ENCODE measurements at regions not wholly inside any gene's neighbourhood (a gene's known extent, or its start where the extent isn't known, plus 50 kb on each side); places are given as distances from the start of the nearest gene placed in this dataset.

DNA sequence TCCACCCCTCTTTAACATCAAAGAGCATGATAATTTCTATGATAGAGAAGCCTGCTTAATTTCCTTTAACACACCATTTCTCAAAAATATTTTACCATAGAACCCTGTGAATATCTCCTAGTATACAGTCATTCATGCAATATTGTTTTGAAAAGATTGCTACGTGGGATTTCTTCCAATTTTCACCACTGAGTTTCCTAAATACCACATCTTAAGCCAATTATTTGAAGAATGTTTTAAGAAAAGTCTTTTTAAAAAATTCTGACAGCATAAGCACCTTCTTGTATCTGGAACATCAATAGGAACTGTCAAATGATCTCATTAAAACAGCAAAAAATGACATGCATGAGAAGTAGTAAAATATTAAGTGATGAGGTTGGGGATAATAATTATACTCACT, 1126.7 kb downstream of the TUSC7 start:
- H3K9me3 ChIP-seq (ENCODE audit: insufficient read depth, low read length, severe bottlenecking) = no peaks in the 10 kb centered on the region
- no peak for ATAC-seq (ENCODE audit: insufficient read depth, low read depth)
- H3K27me3 ChIP-seq (ENCODE audit: insufficient read depth, low read length, poor library complexity) = no peaks in the 10 kb centered on the region
- no peaks in the 10 kb centered on the region for H4K20me1 ChIP-seq (ENCODE audit: insufficient read depth, low read length)
- no peak overlapping the region for H3K4me2 ChIP-seq (ENCODE audit: insufficient read depth, low read length)
- DNase-seq = no peak
- H3K9ac ChIP-seq (ENCODE audit: low read depth, low read length) = no peak overlapping the region
- H3K4me3 ChIP-seq (ENCODE audit: low read depth in 1 of 2, low read length in 2 of 2) = no peak overlapping the region
- no peak overlapping the region for H2AFZ ChIP-seq (ENCODE audit: low read depth, low read length)
- H3K27ac ChIP-seq (ENCODE audit: low read length) = no peak overlapping the region
- TF ChIP-seq, protein P1, sequence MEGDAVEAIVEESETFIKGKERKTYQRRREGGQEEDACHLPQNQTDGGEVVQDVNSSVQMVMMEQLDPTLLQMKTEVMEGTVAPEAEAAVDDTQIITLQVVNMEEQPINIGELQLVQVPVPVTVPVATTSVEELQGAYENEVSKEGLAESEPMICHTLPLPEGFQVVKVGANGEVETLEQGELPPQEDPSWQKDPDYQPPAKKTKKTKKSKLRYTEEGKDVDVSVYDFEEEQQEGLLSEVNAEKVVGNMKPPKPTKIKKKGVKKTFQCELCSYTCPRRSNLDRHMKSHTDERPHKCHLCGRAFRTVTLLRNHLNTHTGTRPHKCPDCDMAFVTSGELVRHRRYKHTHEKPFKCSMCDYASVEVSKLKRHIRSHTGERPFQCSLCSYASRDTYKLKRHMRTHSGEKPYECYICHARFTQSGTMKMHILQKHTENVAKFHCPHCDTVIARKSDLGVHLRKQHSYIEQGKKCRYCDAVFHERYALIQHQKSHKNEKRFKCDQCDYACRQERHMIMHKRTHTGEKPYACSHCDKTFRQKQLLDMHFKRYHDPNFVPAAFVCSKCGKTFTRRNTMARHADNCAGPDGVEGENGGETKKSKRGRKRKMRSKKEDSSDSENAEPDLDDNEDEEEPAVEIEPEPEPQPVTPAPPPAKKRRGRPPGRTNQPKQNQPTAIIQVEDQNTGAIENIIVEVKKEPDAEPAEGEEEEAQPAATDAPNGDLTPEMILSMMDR (IDR thresholded peaks at IDR 0.05; ENCODE audit: borderline replicate concordance, extremely low read depth, low read length, poor library complexity, severe bottlenecking) = no peak
- no peak for TF ChIP-seq EZH2 (IDR thresholded peaks at IDR 0.05; ENCODE audit: borderline replicate concordance, low read depth, low read length, severe bottlenecking)
- no peaks in the 10 kb centered on the region for H3K4me1 ChIP-seq (ENCODE audit: insufficient read depth, low read length)
- no peaks in the 10 kb centered on the region for H3K79me2 ChIP-seq (ENCODE audit: insufficient read depth, low read length)
- H3K36me3 ChIP-seq (ENCODE audit: insufficient read depth, low read length) = no peaks in the 10 kb centered on the region

DNA sequence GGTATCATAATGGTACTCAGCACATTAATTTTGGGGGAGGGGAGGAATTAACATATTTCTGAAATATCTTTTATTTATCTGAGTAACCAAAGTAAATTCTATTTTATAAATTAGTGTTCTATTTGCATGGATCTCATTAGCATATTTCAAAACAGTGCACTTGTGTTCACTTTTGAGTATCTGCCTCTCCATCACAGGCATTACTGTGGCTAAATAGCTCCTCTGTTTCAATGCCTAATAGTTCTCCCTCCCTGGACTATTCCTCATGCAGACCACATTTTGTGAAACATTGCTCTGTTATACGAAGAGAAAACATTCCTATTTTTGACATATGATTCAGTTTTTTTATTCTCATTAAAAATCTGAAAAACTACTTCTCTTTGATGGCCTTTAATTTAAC, 1127.8 kb downstream of the TUSC7 start:
- H3K9me3 ChIP-seq (ENCODE audit: insufficient read depth, low read length, severe bottlenecking) = no peaks in the 10 kb centered on the region
- no peaks in the 10 kb centered on the region for H4K20me1 ChIP-seq (ENCODE audit: insufficient read depth, low read length)
- no peaks in the 10 kb centered on the region for H3K4me1 ChIP-seq (ENCODE audit: insufficient read depth, low read length)
- ATAC-seq (ENCODE audit: insufficient read depth, low read depth) = no peak
- TF ChIP-seq EZH2 (IDR thresholded peaks at IDR 0.05; ENCODE audit: borderline replicate concordance, low read depth, low read length, severe bottlenecking) = no peak
- TF ChIP-seq, protein P1 (IDR thresholded peaks at IDR 0.05; ENCODE audit: borderline replicate concordance, extremely low read depth, low read length, poor library complexity, severe bottlenecking) = no peak
- no peaks in the 10 kb centered on the region for H3K79me2 ChIP-seq (ENCODE audit: insufficient read depth, low read length)
- no peaks in the 10 kb centered on the region for H3K27me3 ChIP-seq (ENCODE audit: insufficient read depth, low read length, poor library complexity)
- H3K36me3 ChIP-seq (ENCODE audit: insufficient read depth, low read length) = no peaks in the 10 kb centered on the region
- no peak overlapping the region for H3K4me3 ChIP-seq (ENCODE audit: low read depth in 1 of 2, low read length in 2 of 2)
- H3K27ac ChIP-seq (ENCODE audit: low read length) = no peak overlapping the region
- no peak overlapping the region for H3K4me2 ChIP-seq (ENCODE audit: insufficient read depth, low read length)
- H2AFZ ChIP-seq (ENCODE audit: low read depth, low read length) = no peak overlapping the region
- DNase-seq = no peak
- no peak overlapping the region for H3K9ac ChIP-seq (ENCODE audit: low read depth, low read length)

DNA sequence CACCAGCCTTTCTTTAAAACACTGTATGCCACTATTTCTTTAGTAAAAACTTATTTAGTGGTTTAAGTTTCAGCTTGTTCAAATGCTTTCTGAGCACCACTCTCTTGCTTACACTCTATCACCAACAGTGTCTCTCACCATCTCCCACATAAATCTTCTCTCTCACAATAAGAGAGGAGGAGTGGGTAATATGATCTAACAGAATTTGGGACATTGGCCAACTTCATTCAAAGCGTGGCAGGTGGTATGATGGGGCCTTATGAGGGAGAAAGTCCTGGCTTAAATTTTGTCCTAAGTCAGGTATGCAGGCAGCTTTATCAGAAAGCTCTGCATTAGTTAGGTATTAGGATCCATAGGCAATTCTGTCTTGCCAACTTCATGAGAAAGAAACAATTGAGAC, 1132.5 kb downstream of the TUSC7 start:
- TF ChIP-seq EZH2 (IDR thresholded peaks at IDR 0.05; ENCODE audit: borderline replicate concordance, low read depth, low read length, severe bottlenecking) = no peak
- TF ChIP-seq, protein P1 (IDR thresholded peaks at IDR 0.05; ENCODE audit: borderline replicate concordance, extremely low read depth, low read length, poor library complexity, severe bottlenecking) = no peak
- no peak for DNase-seq
- Histone ChIP-seq H4K20me1 (ENCODE audit: insufficient read depth, low read length) (no peaks in the 10 kb centered on the region), H2AFZ (ENCODE audit: low read depth, low read length) (no peak overlapping the region), H3K9ac (ENCODE audit: low read depth, low read length) (no peak overlapping the region), H3K36me3 (ENCODE audit: insufficient read depth, low read length) (no peaks in the 10 kb centered on the region), H3K9me3 (ENCODE audit: insufficient read depth, low read length, severe bottlenecking) (no peaks in the 10 kb centered on the region), H3K4me2 (ENCODE audit: insufficient read depth, low read length) (no peak overlapping the region), H3K27me3 (ENCODE audit: insufficient read depth, low read length, poor library complexity) (no peaks in the 10 kb centered on the region), H3K27ac (ENCODE audit: low read length) (no peak overlapping the region), H3K4me3 (ENCODE audit: low read depth in 1 of 2, low read length in 2 of 2) (no peak overlapping the region), H3K79me2 (ENCODE audit: insufficient read depth, low read length) (no peaks in the 10 kb centered on the region), H3K4me1 (ENCODE audit: insufficient read depth, low read length) (no peaks in the 10 kb centered on the region)
- no peak for ATAC-seq (ENCODE audit: insufficient read depth, low read depth)

DNA sequence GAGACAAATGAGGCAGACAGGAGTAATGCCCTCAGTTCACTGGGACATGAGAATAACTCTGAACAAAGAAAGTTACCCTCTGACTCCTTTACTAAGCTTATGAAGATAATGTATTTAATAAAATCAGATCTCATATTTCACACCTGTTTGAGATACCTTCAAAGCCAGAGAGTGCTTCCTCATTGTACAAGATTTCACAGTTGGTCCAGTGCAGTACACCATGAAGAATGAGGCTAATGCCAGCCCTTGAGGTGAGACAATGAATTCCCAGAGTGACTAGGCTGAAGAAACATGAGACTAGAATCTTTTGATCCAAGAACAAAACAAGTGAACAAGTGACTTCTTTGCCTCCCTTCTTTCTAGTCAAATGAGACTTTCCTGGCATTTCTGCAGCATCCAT, 1133.8 kb downstream of the TUSC7 start:
- no peaks in the 10 kb centered on the region for H3K4me1 ChIP-seq (ENCODE audit: insufficient read depth, low read length)
- TF ChIP-seq, protein P1 (IDR thresholded peaks at IDR 0.05; ENCODE audit: borderline replicate concordance, extremely low read depth, low read length, poor library complexity, severe bottlenecking) = no peak
- H3K9me3 ChIP-seq (ENCODE audit: insufficient read depth, low read length, severe bottlenecking) = no peaks in the 10 kb centered on the region
- DNase-seq = no peak
- no peak for ATAC-seq (ENCODE audit: insufficient read depth, low read depth)
- H3K27ac ChIP-seq (ENCODE audit: low read length) = no peak overlapping the region
- H2AFZ ChIP-seq (ENCODE audit: low read depth, low read length) = no peak overlapping the region
- H4K20me1 ChIP-seq (ENCODE audit: insufficient read depth, low read length) = no peaks in the 10 kb centered on the region
- H3K4me2 ChIP-seq (ENCODE audit: insufficient read depth, low read length) = no peak overlapping the region
- no peaks in the 10 kb centered on the region for H3K27me3 ChIP-seq (ENCODE audit: insufficient read depth, low read length, poor library complexity)
- H3K79me2 ChIP-seq (ENCODE audit: insufficient read depth, low read length) = no peaks in the 10 kb centered on the region
- no peak overlapping the region for H3K4me3 ChIP-seq (ENCODE audit: low read depth in 1 of 2, low read length in 2 of 2)
- H3K9ac ChIP-seq (ENCODE audit: low read depth, low read length) = no peak overlapping the region
- H3K36me3 ChIP-seq (ENCODE audit: insufficient read depth, low read length) = no peaks in the 10 kb centered on the region
